ENCODE measurements at regions not wholly inside any gene's neighbourhood (a gene's known extent, or its start where the extent isn't known, plus 50 kb on each side); places are given as distances from the start of the nearest gene placed in this dataset.
"Not testable (repeated sequence)": the region's sequence is repeated elsewhere in the genome, so short reads cannot be mapped to it uniquely, and the experiment has no call there.

GRCh38 chr9:71407341-71407740, 285.9 kb upstream of the TRPM3 start:
- TF ChIP-seq CTCF (conservative IDR thresholded peaks at IDR 0.05); ZFX (IDR thresholded peaks at IDR 0.05): not testable (repeated sequence)
